Aorta (tissue), 5 donors: ENCODE measurements at regions not wholly inside any gene's neighbourhood (a gene's known extent, or its start where the extent isn't known, plus 50 kb on each side); places are given as distances from the start of the nearest gene placed in this dataset.

Experiments used
- ATAC-seq: fragments of 200-7000 bp; cut with Tn5 transposase; one replicate; pipeline ENCODE4 v1.9.1; 2022; ENCODE audit warnings: moderate library complexity; ENCODE audit not compliant: low FRiP score
- DNase-seq, 2 donors: peaks; one replicate each; pipeline ENCODE4 v3.0.0-alpha.2; 2020
- H3K27ac ChIP-seq, 2 donors: one replicate each; pipeline ENCODE4 v1.5.1; 2013; ENCODE audit warnings: low read length in 2 of 2, mild to moderate bottlenecking in 2 of 2, moderate library complexity in 2 of 2, control low read depth in 1 of 2, inconsistent platforms in 1 of 2, low read depth in 1 of 2
- H3K27me3 ChIP-seq, 2 donors: one replicate each; pipeline ENCODE4 v1.6.1; 2013; ENCODE audit warnings: control low read depth in 1 of 2, low read length in 1 of 2, mild to moderate bottlenecking in 1 of 2, moderate library complexity in 1 of 2; ENCODE audit not compliant: insufficient read depth in 2 of 2, control insufficient read depth in 1 of 2
- H3K36me3 ChIP-seq, 2 donors: one replicate each; pipeline ENCODE4 v1.6.1; 2013; ENCODE audit warnings: control low read depth in 1 of 2, low read length in 1 of 2, mild to moderate bottlenecking in 1 of 2; ENCODE audit not compliant: insufficient read depth in 2 of 2, control insufficient read depth in 1 of 2
- H3K4me1 ChIP-seq, 2 donors: one replicate each; pipeline ENCODE4 v1.6.1; 2013; ENCODE audit warnings: low read length in 2 of 2, control low read depth in 1 of 2, mild to moderate bottlenecking in 1 of 2, moderate library complexity in 1 of 2; ENCODE audit not compliant: insufficient read depth in 2 of 2, control insufficient read depth in 1 of 2
- H3K4me3 ChIP-seq, 2 donors: one replicate each; pipeline ENCODE4 v1.5.1; 2013; ENCODE audit warnings: low read length in 2 of 2, control low read depth in 1 of 2, mild to moderate bottlenecking in 1 of 2
- H3K9me3 ChIP-seq: one replicate; pipeline ENCODE4 v1.6.1; 2013; ENCODE audit warnings: mild to moderate bottlenecking, low read length; ENCODE audit not compliant: control insufficient read depth
- WGBS, 2 donors: extraction: QIAGEN DNeasy Blood & Tissue Kit; methylation state at CpG; one replicate each; pipeline ENCODE4 v1.1.7; 2013; 5-methylcytosine and 5-hydroxymethylcytosine counted together
- intact Hi-C, 2 donors: fragments of 100-400 bp; cut with DNase I; formaldehyde crosslinking; loops; one replicate each; pipeline versions ENCODE4 v1.14.2 to v1.15.0; 2022
- donor health status: healthy with polysubstance abuse.
- donor health status: Bipolar disorder and iron deficiency.
- donor health status: DM: no; HTN: no; CAD: no.
- donor health status: DM: no; HTN: no; CAD: no.
- donor health status: DM: yes; HTN: yes; CAD: no.

GRCh38 chr1:101332633-101333032 is 95.8 kb downstream of the S1PR1 start:
- Histone ChIP-seq H3K27ac (no peak overlapping the region), H3K4me1 (no peaks in the 10 kb centered on the region), H3K9me3 (peaks cover 3% of the 10 kb centered on the region), H3K36me3 (no peaks in the 10 kb centered on the region), H3K4me3 (no peak overlapping the region), H3K27me3 (peaks cover 0 to 2% of the 10 kb centered on the region in 2 donors)
- intact Hi-C loops = no loop called here
- WGBS, 2 donors = 71 to 78% methylated on average over 1 of the region's 1 CpG
- DNase-seq (no peak), ATAC-seq (no peak)

- no peak for DNase-seq
- whole genome bisulfite sequencing, 2 donors = 53 to 57% methylated on average over 4 of the region's 4 CpGs
- H3K27ac ChIP-seq = no peak overlapping the region
- H3K4me3 ChIP-seq = no peak overlapping the region
- H3K27me3 ChIP-seq = peaks cover 0 to 2% of the 10 kb centered on the region in 2 donors
- no peaks in the 10 kb centered on the region for H3K36me3 ChIP-seq
- intact Hi-C loops = no loop called here
- H3K9me3 ChIP-seq = peaks cover 3% of the 10 kb centered on the region
- ATAC-seq = no peak
- no peaks in the 10 kb centered on the region for H3K4me1 ChIP-seq
Measured at GRCh38 chr1:101333186-101333585, 96.4 kb downstream of the S1PR1 start.

DNA sequence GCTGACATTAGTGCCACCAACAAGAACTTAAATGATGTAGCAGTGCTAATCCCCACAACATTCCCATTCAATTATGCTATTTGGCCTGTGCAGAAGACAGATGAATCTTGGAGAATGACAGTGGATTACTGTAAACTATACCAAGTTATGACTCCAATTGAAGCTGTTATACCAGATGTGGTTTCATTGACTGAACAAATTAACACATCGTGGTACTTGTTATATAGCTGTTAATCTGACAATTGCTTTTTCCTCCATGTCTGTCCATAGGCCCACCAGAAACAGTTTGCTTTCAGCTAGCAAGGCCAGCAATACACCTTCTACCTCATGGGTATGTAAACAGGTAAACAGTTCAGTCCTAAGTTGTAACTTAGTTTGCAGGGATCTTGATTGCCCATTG is 101.1 kb downstream of the S1PR1 start:
- Histone ChIP-seq H3K36me3 (no peaks in the 10 kb centered on the region), H3K4me3 (no peak overlapping the region), H3K27me3 (peaks cover 0 to 2% of the 10 kb centered on the region in 2 donors), H3K9me3 (peaks cover 5% of the 10 kb centered on the region), H3K4me1 (no peaks in the 10 kb centered on the region), H3K27ac (no peak overlapping the region)
- no peak for ATAC-seq
- no peak for DNase-seq
- intact Hi-C loops = no loop called here
- WGBS, 2 donors = 85 to 92% methylated on average over 1 of the region's 1 CpG

GRCh38 chr1:101338714-101339430 is 102.1 kb downstream of the S1PR1 start:
- WGBS, 2 donors = 68 to 71% methylated on average over 5 of the region's 5 CpGs
- H3K36me3 ChIP-seq = no peaks in the 10 kb centered on the region
- DNase-seq (no peak), ATAC-seq (no peak)
- intact Hi-C loops = no loop called here
- H3K4me1 ChIP-seq = no peaks in the 10 kb centered on the region
- H3K4me3 ChIP-seq = no peak overlapping the region
- peaks cover 0 to 2% of the 10 kb centered on the region in 2 donors for H3K27me3 ChIP-seq
- H3K9me3 ChIP-seq = peaks cover 5% of the 10 kb centered on the region
- no peak overlapping the region for H3K27ac ChIP-seq

- no peak for ATAC-seq
- no peak overlapping the region for H3K27ac ChIP-seq
- no peak overlapping the region for H3K4me3 ChIP-seq
- no peaks in the 10 kb centered on the region for H3K4me1 ChIP-seq
- intact Hi-C loops = no loop called here
- no peaks in the 10 kb centered on the region for H3K36me3 ChIP-seq
- no peaks in the 10 kb centered on the region for H3K27me3 ChIP-seq
- WGBS, 2 donors = 65% methylated on average over 4 of the region's 4 CpGs
- H3K9me3 ChIP-seq = no peaks in the 10 kb centered on the region
- no peak for DNase-seq
Measured at GRCh38 chr1:101344745-101345144, 107.9 kb downstream of the S1PR1 start.

- Histone ChIP-seq H3K27me3 (no peaks in the 10 kb centered on the region), H3K27ac (no peak overlapping the region), H3K4me1 (no peaks in the 10 kb centered on the region), H3K4me3 (no peak overlapping the region), H3K9me3 (no peaks in the 10 kb centered on the region), H3K36me3 (no peaks in the 10 kb centered on the region)
- DNase-seq (no peak), ATAC-seq (no peak)
- intact Hi-C loops = no loop called here
- 84 to 92% methylated on average over 2 of the region's 2 CpGs for WGBS, 2 donors
Measured at GRCh38 chr1:101346419-101346818, 109.6 kb downstream of the S1PR1 start.

- no peak for DNase-seq
Measured at GRCh38 chr1:101356013-101356412, 119.2 kb downstream of the S1PR1 start.

DNA sequence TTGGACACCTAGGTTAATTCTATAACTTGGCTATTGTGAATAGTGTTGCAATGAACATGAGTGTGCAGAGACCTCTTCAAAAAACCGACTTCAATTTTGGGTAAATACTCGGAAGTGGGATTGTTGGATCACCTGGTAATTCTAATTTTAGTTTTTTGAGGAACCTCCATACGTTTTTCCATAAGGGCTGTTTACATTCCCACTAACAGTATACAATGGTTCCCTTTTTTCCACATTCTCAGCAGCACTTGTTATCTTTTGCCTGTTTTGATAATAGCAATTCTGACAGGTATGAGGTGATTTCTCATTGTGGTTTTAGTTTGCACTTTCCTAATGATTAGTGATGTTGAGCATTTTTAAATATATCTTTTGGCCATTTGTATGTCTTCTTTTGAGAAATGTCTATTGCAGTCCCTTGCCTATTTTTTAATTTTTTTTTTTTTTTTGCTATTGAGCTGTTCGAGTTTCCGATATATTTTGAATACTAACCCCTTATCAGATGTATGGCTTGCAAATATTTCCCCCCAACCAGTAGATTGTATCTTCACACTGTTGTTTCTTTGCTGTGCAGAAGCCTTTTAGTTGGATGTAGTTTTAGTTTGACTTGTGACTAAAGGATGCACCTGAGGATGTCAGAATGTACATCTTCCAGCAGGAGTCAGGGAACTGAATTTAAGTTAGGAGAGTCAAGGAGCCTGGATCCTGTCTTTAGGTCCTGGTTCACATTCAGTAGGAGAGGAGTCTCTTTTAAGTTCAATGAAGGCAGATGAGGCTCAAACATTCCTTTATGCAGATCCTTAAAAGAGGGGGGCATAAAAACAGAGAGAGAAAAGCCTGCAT is 120.0 kb downstream of the S1PR1 start:
- intact Hi-C loops = loop anchor here (2.0 to 5.0 kb wide), 2 partner anchors 48 to 50 kb away; no protein-coding TSS in a partner anchor
- 64 to 67% methylated on average over 5 of the region's 5 CpGs for WGBS, 2 donors
- no peak for ATAC-seq

More at GRCh38 chr1:101356013-101356412, 119.2 kb downstream of the S1PR1 start:
- Histone ChIP-seq H3K36me3 (no peaks in the 10 kb centered on the region), H3K27me3 (no peaks in the 10 kb centered on the region), H3K9me3 (peaks cover 1% of the 10 kb centered on the region), H3K4me1 (no peaks in the 10 kb centered on the region), H3K27ac (no peak overlapping the region), H3K4me3 (no peak overlapping the region)
- WGBS, 2 donors = 92% methylated on average over 3 of the region's 3 CpGs
- intact Hi-C loops = loop anchor here (2.0 to 5.0 kb wide), 2 partner anchors 47 to 49 kb away; no protein-coding TSS in a partner anchor
- ATAC-seq = no peak

More for the DNA sequence above, 120.0 kb downstream of the S1PR1 start:
- Histone ChIP-seq H3K9me3 (peaks cover 1% of the 10 kb centered on the region), H3K27ac (no peak overlapping the region), H3K27me3 (no peaks in the 10 kb centered on the region), H3K4me3 (no peak overlapping the region), H3K4me1 (no peaks in the 10 kb centered on the region), H3K36me3 (no peaks in the 10 kb centered on the region)
- no peak for DNase-seq
